Skeletal muscle tissue (tissue), 3 donors: ENCODE measurements at regions not wholly inside any gene's neighbourhood (a gene's known extent, or its start where the extent isn't known, plus 50 kb on each side); places are given as distances from the start of the nearest gene placed in this dataset.

Experiments used
- H3K27ac ChIP-seq: one replicate; pipeline ENCODE4 v1.7.0; 2013; ENCODE audit warnings: mild to moderate bottlenecking, low read depth, low read length, inconsistent platforms
- H3K27me3 ChIP-seq, 3 donors: one replicate each; pipeline ENCODE4 v1.7.0; 2013; ENCODE audit warnings: low read length in 3 of 3; ENCODE audit not compliant: control insufficient read depth in 3 of 3, insufficient read depth in 3 of 3
- H3K36me3 ChIP-seq, 3 donors: one replicate each; pipeline ENCODE4 v1.7.0; 2013; ENCODE audit warnings: low read length in 3 of 3; ENCODE audit not compliant: control insufficient read depth in 3 of 3, insufficient read depth in 3 of 3
- H3K4me1 ChIP-seq, 3 donors: one replicate each; pipeline ENCODE4 v1.7.0; 2013; ENCODE audit warnings: low read length in 3 of 3, mild to moderate bottlenecking in 3 of 3; ENCODE audit not compliant: control insufficient read depth in 3 of 3, insufficient read depth in 3 of 3
- H3K4me3 ChIP-seq, 3 donors: one replicate each; pipeline ENCODE4 v1.7.0; 2013; ENCODE audit warnings: low read length in 3 of 3
- H3K9ac ChIP-seq, 3 donors: one replicate each; pipeline ENCODE4 v1.7.0; 2013; ENCODE audit warnings: low read length in 3 of 3, mild to moderate bottlenecking in 3 of 3, moderate library complexity in 2 of 3, low read depth in 1 of 3
- H3K9me3 ChIP-seq, 3 donors: one replicate each; pipeline ENCODE4 v1.7.0; 2013; ENCODE audit warnings: low read length in 3 of 3; ENCODE audit not compliant: control insufficient read depth in 3 of 3
- donor health status: Osteomylitis.

GRCh38 chr22:48537343-48537680 is 1290.4 kb downstream of the BRD1 start:
- Histone ChIP-seq H3K9me3 (peaks cover 0 to 2% (median 0%) of the 10 kb centered on the region in 3 donors), H3K4me3 (no peak overlapping the region), H3K27me3 (peaks cover 14 to 20% (median 20%) of the 10 kb centered on the region in 3 donors), H3K27ac (no peak overlapping the region), H3K4me1 (peaks cover 0 to 7% (median 0%) of the 10 kb centered on the region in 3 donors), H3K36me3 (no peaks in the 10 kb centered on the region), H3K9ac (peak overlapping the region in 1 of 3 donors; percentile 8)

DNA sequence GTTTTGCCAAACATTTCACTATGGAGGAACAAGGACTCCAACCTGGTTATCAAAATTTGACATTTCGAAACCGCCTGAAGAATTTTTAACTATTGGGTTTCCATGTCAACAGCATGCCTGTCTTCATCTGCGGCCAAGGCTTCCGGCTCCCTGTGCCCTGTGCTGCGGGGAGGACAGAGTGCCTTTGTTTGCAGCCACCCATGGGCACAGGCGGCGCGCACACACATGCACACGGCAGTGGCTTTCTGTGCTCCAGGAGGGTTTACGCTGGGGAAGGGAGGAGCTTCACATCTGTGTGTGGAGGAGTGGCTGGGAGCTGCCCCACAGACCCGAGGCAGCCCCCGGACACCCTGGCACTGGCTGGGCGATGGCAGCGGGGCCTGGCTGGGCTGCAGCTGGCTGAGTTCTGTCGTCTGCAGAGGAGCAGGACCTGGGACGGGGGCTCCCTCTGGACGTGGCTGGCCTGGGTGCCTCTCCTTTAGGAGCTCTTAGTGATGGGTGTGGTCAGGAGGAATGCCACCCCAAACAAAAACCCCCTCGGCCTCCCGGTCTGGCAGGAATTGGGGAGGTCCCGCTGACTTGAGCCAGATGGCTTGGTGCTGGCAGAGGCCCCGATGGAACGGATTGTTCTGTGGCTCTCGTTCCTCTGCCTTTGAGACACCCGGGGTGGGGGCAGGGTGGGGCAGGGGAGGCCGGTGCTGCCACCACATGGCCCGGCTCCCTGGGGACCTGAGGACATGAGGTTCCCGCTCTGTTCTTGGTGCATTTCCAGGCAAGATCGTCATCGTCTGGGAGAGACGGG is 1290.9 kb downstream of the BRD1 start:
- peaks cover 14 to 20% (median 20%) of the 10 kb centered on the region in 3 donors for H3K27me3 ChIP-seq
- peaks cover 0 to 7% (median 0%) of the 10 kb centered on the region in 3 donors for H3K4me1 ChIP-seq
- peaks cover 0 to 2% (median 0%) of the 10 kb centered on the region in 3 donors for H3K9me3 ChIP-seq
- H3K9ac ChIP-seq: peak overlapping the region in 1 of 3 donors; percentile 33
- H3K27ac ChIP-seq: no peak overlapping the region
- no peaks in the 10 kb centered on the region for H3K36me3 ChIP-seq
- peak overlapping the region in 1 of 3 donors; percentile 41 for H3K4me3 ChIP-seq

DNA sequence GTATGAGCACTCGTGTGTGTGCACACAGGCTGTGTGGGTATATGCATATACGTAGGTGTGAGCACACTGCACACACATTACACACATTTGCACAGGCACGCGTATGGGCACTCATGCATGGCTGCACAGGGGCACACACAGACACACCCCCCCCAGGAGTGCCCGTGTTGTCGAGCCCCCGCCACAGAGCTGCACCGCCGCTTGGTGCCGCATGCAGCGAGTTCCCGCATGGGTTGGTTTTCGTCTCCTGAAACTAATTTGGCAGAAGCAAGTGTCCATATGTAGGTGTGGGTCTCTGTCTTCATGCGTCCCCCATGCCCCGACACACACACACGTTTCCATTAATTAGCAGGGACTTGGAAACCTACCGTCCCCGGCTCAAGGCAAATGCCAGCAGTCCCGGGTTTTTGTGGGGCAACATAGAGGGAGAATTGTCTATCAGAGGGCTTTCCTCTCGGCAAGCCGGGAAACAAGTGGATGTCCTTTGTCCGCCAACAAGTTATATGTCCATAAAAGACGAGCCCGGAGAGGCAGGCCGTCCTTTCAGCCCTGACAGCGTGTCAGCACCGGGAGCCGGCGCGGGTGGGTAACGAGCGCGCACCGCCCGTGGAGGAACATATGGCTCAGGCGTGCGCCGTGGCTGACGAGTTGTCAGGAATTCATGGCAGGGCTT is 1291.7 kb downstream of the BRD1 start:
- H3K4me3 ChIP-seq: no peak overlapping the region
- H3K27ac ChIP-seq: no peak overlapping the region
- peaks cover 14 to 20% (median 15%) of the 10 kb centered on the region in 3 donors for H3K27me3 ChIP-seq

GRCh38 chr22:48534395-48534958 is 1293.2 kb downstream of the BRD1 start:
- Histone ChIP-seq H3K36me3 (no peaks in the 10 kb centered on the region), H3K27me3 (peaks cover 14 to 24% (median 22%) of the 10 kb centered on the region in 3 donors), H3K4me3 (no peak overlapping the region)

More for the DNA sequence above, 1291.7 kb downstream of the BRD1 start:
- Histone ChIP-seq H3K9me3 (peaks cover 0 to 2% (median 0%) of the 10 kb centered on the region in 3 donors), H3K36me3 (no peaks in the 10 kb centered on the region), H3K9ac (no peak overlapping the region), H3K4me1 (peaks cover 0 to 7% (median 0%) of the 10 kb centered on the region in 3 donors)

DNA sequence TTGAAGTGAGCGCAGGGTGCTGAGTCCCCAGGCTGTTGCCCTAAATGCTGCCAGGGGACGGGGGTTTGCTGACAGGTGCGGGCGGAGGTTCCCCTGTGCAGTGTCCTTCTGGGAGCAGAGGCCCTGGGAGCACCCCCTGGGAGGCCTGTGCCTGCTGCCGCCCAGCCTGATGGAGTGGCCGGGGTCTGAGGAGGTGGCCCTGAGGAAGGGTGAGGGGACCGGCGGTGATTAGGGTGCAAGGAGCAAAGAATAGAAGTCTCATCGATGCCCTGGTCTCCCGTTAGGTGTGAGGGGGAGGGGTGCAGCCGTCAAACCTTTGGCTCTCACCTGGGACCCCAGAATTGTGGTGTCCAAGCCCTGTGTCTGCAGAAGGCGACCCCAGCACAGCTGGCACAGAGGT is 1294.7 kb downstream of the BRD1 start:
- peaks cover 14 to 24% (median 22%) of the 10 kb centered on the region in 3 donors for H3K27me3 ChIP-seq

More at GRCh38 chr22:48534395-48534958, 1293.2 kb downstream of the BRD1 start:
- Histone ChIP-seq H3K9ac (no peak overlapping the region), H3K27ac (no peak overlapping the region), H3K4me1 (peaks cover 0 to 7% (median 0%) of the 10 kb centered on the region in 3 donors), H3K9me3 (peaks cover 0 to 2% (median 0%) of the 10 kb centered on the region in 3 donors)

GRCh38 chr22:48531761-48532435 is 1295.8 kb downstream of the BRD1 start:
- Histone ChIP-seq H3K27me3 (peaks cover 7 to 24% (median 17%) of the 10 kb centered on the region in 3 donors), H3K4me1 (peaks cover 0 to 4% (median 0%) of the 10 kb centered on the region in 3 donors), H3K4me3 (no peak overlapping the region), H3K27ac (no peak overlapping the region), H3K36me3 (no peaks in the 10 kb centered on the region), H3K9ac (no peak overlapping the region), H3K9me3 (peaks cover 0 to 2% (median 0%) of the 10 kb centered on the region in 3 donors)

More for the DNA sequence above, 1294.7 kb downstream of the BRD1 start:
- H3K9ac ChIP-seq: no peak overlapping the region
- H3K9me3 ChIP-seq: peaks cover 0 to 2% (median 0%) of the 10 kb centered on the region in 3 donors
- no peaks in the 10 kb centered on the region for H3K36me3 ChIP-seq
- H3K4me1 ChIP-seq: peaks cover 0 to 7% (median 0%) of the 10 kb centered on the region in 3 donors
- no peak overlapping the region for H3K27ac ChIP-seq
- no peak overlapping the region for H3K4me3 ChIP-seq

GRCh38 chr22:48531108-48531507 is 1296.6 kb downstream of the BRD1 start:
- H3K9me3 ChIP-seq: peaks cover 0 to 2% (median 0%) of the 10 kb centered on the region in 3 donors
- no peak overlapping the region for H3K4me3 ChIP-seq
- no peaks in the 10 kb centered on the region for H3K36me3 ChIP-seq
- peaks cover 7 to 22% (median 17%) of the 10 kb centered on the region in 3 donors for H3K27me3 ChIP-seq
- no peak overlapping the region for H3K9ac ChIP-seq
- H3K4me1 ChIP-seq: no peaks in the 10 kb centered on the region
- H3K27ac ChIP-seq: no peak overlapping the region

DNA sequence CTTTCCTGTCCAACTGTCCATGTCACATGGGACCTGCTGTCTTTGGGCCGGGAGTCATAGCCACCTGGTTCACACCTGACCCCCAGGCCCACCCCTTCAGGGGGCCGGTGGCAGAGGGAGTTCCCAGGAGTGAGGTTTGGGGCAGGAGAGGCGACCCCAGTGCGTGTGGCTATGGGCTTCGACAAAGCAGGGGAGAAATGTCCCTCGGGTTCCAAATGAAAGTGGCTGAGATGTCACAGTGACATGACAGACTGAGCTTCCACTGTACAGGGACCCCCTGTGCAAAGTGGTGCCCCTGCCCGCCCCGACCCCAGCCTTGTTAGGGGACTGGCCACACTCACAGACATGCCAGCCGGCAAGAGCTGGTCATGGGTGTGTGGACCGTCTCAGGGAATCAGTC is 1297.0 kb downstream of the BRD1 start:
- Histone ChIP-seq H3K27me3 (peaks cover 4 to 21% (median 13%) of the 10 kb centered on the region in 3 donors), H3K9ac (no peak overlapping the region), H3K4me1 (no peaks in the 10 kb centered on the region), H3K36me3 (no peaks in the 10 kb centered on the region), H3K4me3 (no peak overlapping the region), H3K9me3 (peaks cover 0 to 2% (median 0%) of the 10 kb centered on the region in 3 donors), H3K27ac (no peak overlapping the region)

- Histone ChIP-seq H3K9me3 (no peaks in the 10 kb centered on the region), H3K27me3 (peaks cover 0 to 18% (median 9%) of the 10 kb centered on the region in 3 donors), H3K36me3 (no peaks in the 10 kb centered on the region), H3K27ac (no peak overlapping the region), H3K9ac (no peak overlapping the region), H3K4me1 (no peaks in the 10 kb centered on the region), H3K4me3 (no peak overlapping the region)
These were observed 1299.3 kb downstream of the BRD1 start for GRCh38 chr22:48528221-48528915.
